RWPE2 (cell line): ENCODE measurements at regions not wholly inside any gene's neighbourhood (a gene's known extent, or its start where the extent isn't known, plus 50 kb on each side); places are given as distances from the start of the nearest gene placed in this dataset.

Experiments used
- ATAC-seq: fragments of 200-7000 bp; cut with Tn5 transposase; 3 replicates; pipeline ENCODE4 v1.9.1; 2021; ENCODE audit warnings: low read depth
- DNase-seq: peaks from one replicate; pipeline ENCODE4 v3.0.0-alpha.2; 2020; ENCODE audit warnings: low spot score
- H3K27ac ChIP-seq: fragments of 450-650 bp; 2 replicates; pipeline ENCODE4 v1.5.1; 2017; ENCODE audit warnings: mild to moderate bottlenecking; ENCODE audit not compliant: poor library complexity, severe bottlenecking
- H3K27me3 ChIP-seq: fragments of 250-450 bp; sonication (Bioruptor Pico); 2 replicates; pipeline ENCODE4 v1.5.1; 2021; ENCODE audit warnings: mild to moderate bottlenecking, moderate library complexity; ENCODE audit not compliant: insufficient read depth, poor library complexity, severe bottlenecking
- H3K36me3 ChIP-seq: fragments of 250-450 bp; sonication (Bioruptor Pico); 2 replicates; pipeline ENCODE4 v1.5.1; 2020; ENCODE audit warnings: low read depth, mild to moderate bottlenecking, moderate library complexity
- H3K4me1 ChIP-seq: fragments of 250-450 bp; sonication (Bioruptor Pico); 2 replicates; pipeline ENCODE4 v1.5.1; 2021; ENCODE audit warnings: mild to moderate bottlenecking, moderate library complexity; ENCODE audit not compliant: insufficient read depth, poor library complexity, severe bottlenecking
- H3K4me3 ChIP-seq: fragments of 250-450 bp; sonication (Bioruptor Pico); 2 replicates; pipeline ENCODE4 v1.5.1; 2021; ENCODE audit warnings: mild to moderate bottlenecking, moderate library complexity; ENCODE audit not compliant: severe bottlenecking
- H3K9me3 ChIP-seq: fragments of 250-450 bp; sonication (Bioruptor Pico); 2 replicates; pipeline ENCODE4 v1.5.1; 2021; ENCODE audit warnings: mild to moderate bottlenecking, moderate library complexity; ENCODE audit not compliant: severe bottlenecking
- TF ChIP-seq, protein P1 (sequence below): fragments of 450-650 bp; IDR thresholded peaks from one replicate; pipeline ENCODE4 v1.5.1; 2017; ENCODE audit warnings: mild to moderate bottlenecking, moderate library complexity; ENCODE audit not compliant: poor library complexity, severe bottlenecking

- H3K4me3 ChIP-seq: no peak overlapping the region
- no peak for DNase-seq
- no peak for ATAC-seq
- H3K27me3 ChIP-seq: no peaks in the 10 kb centered on the region
- no peak overlapping the region for H3K27ac ChIP-seq
- no peaks in the 10 kb centered on the region for H3K36me3 ChIP-seq
- TF ChIP-seq, protein P1, sequence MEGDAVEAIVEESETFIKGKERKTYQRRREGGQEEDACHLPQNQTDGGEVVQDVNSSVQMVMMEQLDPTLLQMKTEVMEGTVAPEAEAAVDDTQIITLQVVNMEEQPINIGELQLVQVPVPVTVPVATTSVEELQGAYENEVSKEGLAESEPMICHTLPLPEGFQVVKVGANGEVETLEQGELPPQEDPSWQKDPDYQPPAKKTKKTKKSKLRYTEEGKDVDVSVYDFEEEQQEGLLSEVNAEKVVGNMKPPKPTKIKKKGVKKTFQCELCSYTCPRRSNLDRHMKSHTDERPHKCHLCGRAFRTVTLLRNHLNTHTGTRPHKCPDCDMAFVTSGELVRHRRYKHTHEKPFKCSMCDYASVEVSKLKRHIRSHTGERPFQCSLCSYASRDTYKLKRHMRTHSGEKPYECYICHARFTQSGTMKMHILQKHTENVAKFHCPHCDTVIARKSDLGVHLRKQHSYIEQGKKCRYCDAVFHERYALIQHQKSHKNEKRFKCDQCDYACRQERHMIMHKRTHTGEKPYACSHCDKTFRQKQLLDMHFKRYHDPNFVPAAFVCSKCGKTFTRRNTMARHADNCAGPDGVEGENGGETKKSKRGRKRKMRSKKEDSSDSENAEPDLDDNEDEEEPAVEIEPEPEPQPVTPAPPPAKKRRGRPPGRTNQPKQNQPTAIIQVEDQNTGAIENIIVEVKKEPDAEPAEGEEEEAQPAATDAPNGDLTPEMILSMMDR: no peak
- H3K4me1 ChIP-seq: no peaks in the 10 kb centered on the region
- H3K9me3 ChIP-seq: no peaks in the 10 kb centered on the region
These were observed 244.8 kb downstream of the BAMBI start for GRCh38 chr10:28922127-28922526.

DNA sequence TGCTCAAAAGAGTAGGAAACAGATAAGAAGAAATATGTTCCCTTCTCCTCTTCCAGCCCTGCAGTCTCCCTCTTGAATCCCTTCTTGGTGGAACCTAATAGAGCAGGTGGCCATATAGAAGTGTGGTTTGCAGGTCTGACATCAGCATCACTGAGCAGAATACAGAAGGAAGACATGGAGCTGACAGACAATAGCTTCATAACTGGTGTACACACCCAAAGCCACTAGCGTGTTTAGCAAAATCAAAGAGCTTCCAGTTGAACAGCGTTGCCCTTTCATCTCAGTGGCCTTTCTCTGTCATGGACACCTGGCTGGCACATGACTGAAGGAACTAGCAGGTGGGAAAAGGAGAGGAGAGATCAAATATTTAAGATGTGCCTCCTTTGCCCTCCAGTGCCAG is 245.5 kb downstream of the BAMBI start:
- no peak overlapping the region for H3K4me3 ChIP-seq
- ATAC-seq (no peak), DNase-seq (no peak)
- no peaks in the 10 kb centered on the region for H3K36me3 ChIP-seq
- no peaks in the 10 kb centered on the region for H3K27me3 ChIP-seq
- TF ChIP-seq, protein P1: no peak
- H3K4me1 ChIP-seq: no peaks in the 10 kb centered on the region
- H3K27ac ChIP-seq: no peak overlapping the region
- H3K9me3 ChIP-seq: no peaks in the 10 kb centered on the region

GRCh38 chr10:28924717-28925116 is 247.4 kb downstream of the BAMBI start:
- TF ChIP-seq, protein P1: no peak
- ATAC-seq (no peak), DNase-seq (no peak)
- no peaks in the 10 kb centered on the region for H3K4me1 ChIP-seq
- no peaks in the 10 kb centered on the region for H3K27me3 ChIP-seq
- no peak overlapping the region for H3K27ac ChIP-seq
- no peaks in the 10 kb centered on the region for H3K9me3 ChIP-seq
- H3K4me3 ChIP-seq: no peak overlapping the region
- H3K36me3 ChIP-seq: no peaks in the 10 kb centered on the region

- no peaks in the 10 kb centered on the region for H3K4me1 ChIP-seq
- H3K27me3 ChIP-seq: no peaks in the 10 kb centered on the region
- no peak overlapping the region for H3K4me3 ChIP-seq
- H3K36me3 ChIP-seq: no peaks in the 10 kb centered on the region
- ATAC-seq (no peak), DNase-seq (no peak)
- no peaks in the 10 kb centered on the region for H3K9me3 ChIP-seq
- H3K27ac ChIP-seq: no peak overlapping the region
- TF ChIP-seq, protein P1: no peak
These were observed 247.9 kb downstream of the BAMBI start for GRCh38 chr10:28925121-28925663.

DNA sequence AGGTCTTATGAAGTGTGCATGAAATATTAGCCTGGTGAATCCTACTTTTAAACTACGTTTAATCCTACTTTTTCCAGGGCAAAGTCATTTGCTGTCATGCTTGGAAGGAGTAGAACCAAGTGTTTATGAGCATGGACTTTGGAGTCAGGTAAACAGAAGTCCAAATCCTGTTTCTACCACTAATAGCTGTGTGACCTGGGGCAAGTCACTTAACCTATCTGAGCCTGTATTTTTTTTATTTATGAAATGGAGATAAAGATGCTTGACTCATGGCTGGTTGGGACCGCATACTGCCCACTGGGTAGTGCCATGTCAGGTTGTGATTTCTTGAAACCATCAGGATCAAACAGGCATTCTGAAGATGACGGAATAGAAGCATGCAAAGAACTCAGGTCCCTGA is 249.6 kb downstream of the BAMBI start:
- H3K4me3 ChIP-seq: no peak overlapping the region
- TF ChIP-seq, protein P1: no peak
- no peaks in the 10 kb centered on the region for H3K36me3 ChIP-seq
- H3K27ac ChIP-seq: no peak overlapping the region
- ATAC-seq (no peak), DNase-seq (no peak)
- no peaks in the 10 kb centered on the region for H3K9me3 ChIP-seq
- H3K27me3 ChIP-seq: no peaks in the 10 kb centered on the region
- no peaks in the 10 kb centered on the region for H3K4me1 ChIP-seq
